Psoas muscle (tissue), 7 donors: ENCODE measurements at regions not wholly inside any gene's neighbourhood (a gene's known extent, or its start where the extent isn't known, plus 50 kb on each side); places are given as distances from the start of the nearest gene placed in this dataset.

Source experiments
- ATAC-seq, 4 donors: fragments of 200-7000 bp; cut with Tn5 transposase; one replicate each; pipeline ENCODE4 v1.9.1; 2020; ENCODE audit warnings: moderate library complexity in 3 of 4, mild to moderate bottlenecking in 2 of 4
- DNase-seq, 2 donors: peaks; one replicate each; pipeline ENCODE4 v3.0.0-alpha.2; 2020
- H3K27ac ChIP-seq: fragments of 200-600 bp; one replicate; pipeline ENCODE4 v1.8.0; 2022
- H3K27me3 ChIP-seq, 3 donors: fragments of 200-600 bp in 1 of 3; one replicate each; pipeline versions ENCODE4 v1.6.1 to v1.8.0; 2013 to 2022; ENCODE audit warnings: low read length in 2 of 3, mild to moderate bottlenecking in 2 of 3, moderate library complexity in 1 of 3; ENCODE audit not compliant: insufficient read depth in 3 of 3
- H3K36me3 ChIP-seq, 2 donors: fragments of 200-600 bp in 1 of 2; one replicate each; pipeline versions ENCODE4 v1.6.1 to v1.8.0; 2013 to 2022; ENCODE audit warnings: low read depth in 1 of 2, mild to moderate bottlenecking in 1 of 2, moderate library complexity in 1 of 2; ENCODE audit not compliant: insufficient read depth in 1 of 2
- H3K4me1 ChIP-seq: fragments of 200-600 bp; one replicate; pipeline ENCODE4 v1.8.0; 2022
- H3K4me3 ChIP-seq: fragments of 200-600 bp; one replicate; pipeline ENCODE4 v1.8.0; 2022; ENCODE audit warnings: mild to moderate bottlenecking
- H3K9me3 ChIP-seq: fragments of 200-600 bp; one replicate; pipeline ENCODE4 v1.8.0; 2022
- WGBS, 3 donors: extraction: QIAGEN DNeasy Blood & Tissue Kit; methylation state at CpG; one replicate each; pipeline versions ENCODE4 v1.1.6 to v1.1.7; 2013; 5-methylcytosine and 5-hydroxymethylcytosine counted together
- intact Hi-C, 2 donors: fragments of 100-400 bp; cut with DNase I; formaldehyde crosslinking; loops; one replicate each; pipeline versions ENCODE4 v1.11.0 to v1.14.2; 2022
- TF ChIP-seq, protein P1 (sequence below): fragments of 200-600 bp; IDR thresholded peaks from one replicate; pipeline ENCODE4 v1.8.0; 2022; ENCODE audit warnings: antibody characterized with exemption
- donor health status: healthy with polysubstance abuse.
- donor health status: DM: no; HTN: no; CAD: no; lungs with moderate emphysema.
- donor health status: Bipolar disorder and iron deficiency.
- donor health status: healthy.
- donor health status: DM: yes; HTN: yes; CAD: no.
- donor health status: DM: no; HTN: no; CAD: no.
- donor health status: DM: yes; HTN: yes; CAD: no.

GRCh38 chr1:59110271-59110670, 186.6 kb upstream of the FGGY start:
- no peak for ATAC-seq
- no peak overlapping the region for H3K27ac ChIP-seq

DNA sequence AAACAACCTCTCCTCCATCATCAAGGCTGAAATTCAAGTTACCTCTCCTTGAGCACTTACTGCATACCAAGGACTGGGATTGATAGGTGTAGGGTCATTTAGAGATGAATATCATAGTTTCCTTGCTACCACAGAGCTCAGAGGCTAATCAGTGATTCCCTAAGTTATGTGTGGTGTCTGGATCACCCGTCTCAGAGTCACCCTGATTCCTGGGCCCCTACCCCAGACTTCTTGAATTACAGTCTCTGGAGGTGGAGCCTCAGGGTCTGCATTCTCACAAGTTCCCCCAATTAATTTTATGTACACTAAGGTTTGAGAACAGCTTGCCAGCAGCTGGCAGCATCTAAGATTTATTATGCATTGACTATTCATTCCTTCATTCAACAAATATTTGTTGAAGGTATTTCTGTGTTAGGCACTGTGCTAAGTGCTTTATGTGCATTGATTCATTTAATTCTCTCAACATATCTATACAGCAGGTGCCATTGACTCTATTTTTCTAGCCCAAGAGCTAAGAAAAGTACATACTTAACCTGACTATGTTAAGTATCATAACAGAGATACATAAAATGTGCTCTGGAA, 182.9 kb upstream of the FGGY start:
- H3K4me1 ChIP-seq: peaks cover 9% of the 10 kb centered on the region
- no peak overlapping the region for H3K27ac ChIP-seq
- H3K9me3 ChIP-seq: no peaks in the 10 kb centered on the region
- TF ChIP-seq, protein P1, sequence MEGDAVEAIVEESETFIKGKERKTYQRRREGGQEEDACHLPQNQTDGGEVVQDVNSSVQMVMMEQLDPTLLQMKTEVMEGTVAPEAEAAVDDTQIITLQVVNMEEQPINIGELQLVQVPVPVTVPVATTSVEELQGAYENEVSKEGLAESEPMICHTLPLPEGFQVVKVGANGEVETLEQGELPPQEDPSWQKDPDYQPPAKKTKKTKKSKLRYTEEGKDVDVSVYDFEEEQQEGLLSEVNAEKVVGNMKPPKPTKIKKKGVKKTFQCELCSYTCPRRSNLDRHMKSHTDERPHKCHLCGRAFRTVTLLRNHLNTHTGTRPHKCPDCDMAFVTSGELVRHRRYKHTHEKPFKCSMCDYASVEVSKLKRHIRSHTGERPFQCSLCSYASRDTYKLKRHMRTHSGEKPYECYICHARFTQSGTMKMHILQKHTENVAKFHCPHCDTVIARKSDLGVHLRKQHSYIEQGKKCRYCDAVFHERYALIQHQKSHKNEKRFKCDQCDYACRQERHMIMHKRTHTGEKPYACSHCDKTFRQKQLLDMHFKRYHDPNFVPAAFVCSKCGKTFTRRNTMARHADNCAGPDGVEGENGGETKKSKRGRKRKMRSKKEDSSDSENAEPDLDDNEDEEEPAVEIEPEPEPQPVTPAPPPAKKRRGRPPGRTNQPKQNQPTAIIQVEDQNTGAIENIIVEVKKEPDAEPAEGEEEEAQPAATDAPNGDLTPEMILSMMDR: no peak
- no peaks in the 10 kb centered on the region for H3K27me3 ChIP-seq
- no peak for ATAC-seq
- intact Hi-C loops: no loop called here
- 68 to 96% (median 73%) methylated on average over 1 of the region's 1 CpG for WGBS, 3 donors
- H3K4me3 ChIP-seq: no peak overlapping the region
- DNase-seq: no peak
- no peaks in the 10 kb centered on the region for H3K36me3 ChIP-seq

More at GRCh38 chr1:59110271-59110670, 186.6 kb upstream of the FGGY start:
- Histone ChIP-seq H3K27me3 (no peaks in the 10 kb centered on the region), H3K36me3 (no peaks in the 10 kb centered on the region), H3K4me1 (peaks cover 20% of the 10 kb centered on the region), H3K4me3 (no peak overlapping the region), H3K9me3 (no peaks in the 10 kb centered on the region)
- 95 to 100% (median 100%) methylated on average over 1 of the region's 1 CpG for WGBS, 3 donors
- TF ChIP-seq, protein P1: no peak
- no peak for DNase-seq
- intact Hi-C loops: no loop called here

GRCh38 chr1:59115865-59116264, 181.0 kb upstream of the FGGY start:
- WGBS, 3 donors: 82 to 94% (median 84%) methylated on average over 2 of the region's 2 CpGs
- Histone ChIP-seq H3K27me3 (no peaks in the 10 kb centered on the region), H3K4me3 (no peak overlapping the region), H3K36me3 (no peaks in the 10 kb centered on the region), H3K27ac (no peak overlapping the region), H3K4me1 (peaks cover 9% of the 10 kb centered on the region), H3K9me3 (no peaks in the 10 kb centered on the region)
- TF ChIP-seq, protein P1: no peak
- DNase-seq (no peak), ATAC-seq (no peak)
- intact Hi-C loops: no loop called here

DNA sequence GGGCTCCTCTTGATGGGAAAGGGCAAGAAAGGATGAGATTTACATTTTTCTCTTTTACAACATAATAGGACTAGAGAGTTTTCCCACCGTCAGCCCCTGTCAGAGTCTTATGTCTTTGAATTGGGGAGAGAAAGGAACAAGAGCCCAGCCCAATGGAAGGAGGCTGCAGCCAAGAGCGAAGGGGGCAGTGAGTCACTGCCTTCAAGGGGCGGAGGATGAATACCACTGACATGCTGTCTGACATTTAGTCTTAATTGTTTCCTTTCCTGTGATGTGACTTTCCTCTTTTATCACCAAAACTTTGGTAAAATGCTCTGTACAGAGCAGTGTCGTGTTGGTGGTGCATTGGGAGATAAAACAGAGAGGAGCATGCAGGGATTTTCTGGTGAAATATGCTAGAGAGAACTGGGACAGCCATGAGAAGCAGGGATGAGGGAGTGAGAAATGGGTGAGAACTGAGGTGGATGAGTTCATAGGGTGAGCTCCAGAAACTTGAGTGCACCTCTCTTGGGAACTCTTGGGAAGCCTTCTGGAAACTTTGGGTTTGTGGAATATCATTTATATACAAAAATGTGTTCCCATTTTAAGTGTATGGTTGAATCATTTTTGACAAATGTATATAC, 179.9 kb upstream of the FGGY start:
- 89 to 90% (median 89%) methylated on average over 4 of the region's 4 CpGs for WGBS, 3 donors
- TF ChIP-seq, protein P1: no peak
- Histone ChIP-seq H3K36me3 (no peaks in the 10 kb centered on the region), H3K27ac (no peak overlapping the region), H3K4me1 (peaks cover 9% of the 10 kb centered on the region), H3K4me3 (no peak overlapping the region), H3K9me3 (no peaks in the 10 kb centered on the region), H3K27me3 (no peaks in the 10 kb centered on the region)
- intact Hi-C loops: no loop called here
- ATAC-seq (no peak), DNase-seq (peak in 1 of 2 donors; percentile 23)

DNA sequence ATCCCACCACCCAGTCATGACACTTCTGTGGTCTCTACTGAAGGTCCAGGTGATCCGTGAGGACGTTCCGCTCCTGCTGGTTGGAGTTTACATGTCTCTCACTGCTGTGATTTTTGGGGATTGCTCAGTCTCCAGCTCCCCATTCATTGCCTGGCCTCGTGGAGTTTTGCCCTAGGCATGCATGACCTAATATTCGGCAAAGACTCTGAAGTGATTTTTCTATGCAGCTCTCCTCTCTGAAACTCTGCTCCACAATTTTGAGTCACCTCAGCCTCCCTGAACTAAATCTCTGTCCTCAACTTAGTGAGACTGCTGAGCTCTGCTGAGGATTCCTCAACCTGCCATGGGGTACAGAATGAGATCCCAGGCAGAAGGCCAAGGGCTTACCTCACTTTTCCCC, 174.4 kb upstream of the FGGY start:
- no peaks in the 10 kb centered on the region for H3K9me3 ChIP-seq
- no peaks in the 10 kb centered on the region for H3K36me3 ChIP-seq
- H3K27me3 ChIP-seq: no peaks in the 10 kb centered on the region
- TF ChIP-seq, protein P1: no peak
- 63 to 74% (median 69%) methylated on average over 5 of the region's 5 CpGs for WGBS, 3 donors
- H3K4me1 ChIP-seq: peaks cover 13% of the 10 kb centered on the region
- no peak overlapping the region for H3K4me3 ChIP-seq
- intact Hi-C loops: no loop called here
- no peak for DNase-seq
- ATAC-seq: no peak
- no peak overlapping the region for H3K27ac ChIP-seq
